Esophagus (tissue), 2 donors: ENCODE measurements at regions not wholly inside any gene's neighbourhood (a gene's known extent, or its start where the extent isn't known, plus 50 kb on each side); places are given as distances from the start of the nearest gene placed in this dataset.

ENCODE experiments used
- H3K27ac ChIP-seq, 2 donors: one replicate each; pipeline ENCODE4 v1.5.1; 2013; ENCODE audit warnings: low read depth in 2 of 2, mild to moderate bottlenecking in 2 of 2, inconsistent platforms in 1 of 2, low read length in 1 of 2, moderate library complexity in 1 of 2
- H3K27me3 ChIP-seq, 2 donors: one replicate each; pipeline ENCODE4 v1.6.1; 2013; ENCODE audit warnings: low read length in 2 of 2, control low read depth in 1 of 2, mild to moderate bottlenecking in 1 of 2; ENCODE audit not compliant: insufficient read depth in 2 of 2, control insufficient read depth in 1 of 2
- H3K36me3 ChIP-seq, 2 donors: one replicate each; pipeline ENCODE4 v1.6.1; 2013; ENCODE audit warnings: low read length in 1 of 2; ENCODE audit not compliant: control insufficient read depth in 2 of 2, insufficient read depth in 2 of 2
- H3K4me1 ChIP-seq, 2 donors: one replicate each; pipeline ENCODE4 v1.6.1; 2013; ENCODE audit warnings: low read length in 1 of 2; ENCODE audit not compliant: control insufficient read depth in 2 of 2, insufficient read depth in 2 of 2
- H3K4me3 ChIP-seq, 2 donors: one replicate each; pipeline ENCODE4 v1.5.1; 2013; ENCODE audit warnings: low read length in 2 of 2, mild to moderate bottlenecking in 2 of 2, low read depth in 1 of 2, moderate library complexity in 1 of 2
- H3K9me3 ChIP-seq, 2 donors: one replicate each; pipeline ENCODE4 v1.6.1; 2013; ENCODE audit warnings: mild to moderate bottlenecking in 2 of 2, low read depth in 1 of 2, low read length in 1 of 2, moderate library complexity in 1 of 2; ENCODE audit not compliant: control insufficient read depth in 2 of 2, insufficient read depth in 1 of 2
- WGBS, 2 donors: extraction: QIAGEN DNeasy Blood & Tissue Kit; methylation state at CpG; one replicate each; pipeline ENCODE4 v1.1.7; 2013; 5-methylcytosine and 5-hydroxymethylcytosine counted together
- donor health status: healthy with polysubstance abuse.
- donor health status: Bipolar disorder and iron deficiency.

GRCh38 chr4:181969151-181969550, 274.1 kb upstream of the TENM3 start:
- Histone ChIP-seq H3K27ac (no peak overlapping the region), H3K36me3 (no peaks in the 10 kb centered on the region), H3K27me3 (no peaks in the 10 kb centered on the region), H3K4me1 (no peaks in the 10 kb centered on the region), H3K4me3 (no peak overlapping the region), H3K9me3 (no peaks in the 10 kb centered on the region)
- WGBS, 2 donors: 88 to 93% methylated on average over 5 of the region's 5 CpGs

- WGBS, 2 donors: 67 to 74% methylated on average over 4 of the region's 4 CpGs
- no peaks in the 10 kb centered on the region for H3K36me3 ChIP-seq
- H3K4me3 ChIP-seq: no peak overlapping the region
- no peaks in the 10 kb centered on the region for H3K27me3 ChIP-seq
- H3K27ac ChIP-seq: no peak overlapping the region
- H3K9me3 ChIP-seq: no peaks in the 10 kb centered on the region
- no peaks in the 10 kb centered on the region for H3K4me1 ChIP-seq
Observed at GRCh38 chr4:181970366-181970765, 272.8 kb upstream of the TENM3 start.

GRCh38 chr4:181971411-181971810, 271.8 kb upstream of the TENM3 start:
- Histone ChIP-seq H3K27me3 (no peaks in the 10 kb centered on the region), H3K4me1 (no peaks in the 10 kb centered on the region), H3K36me3 (no peaks in the 10 kb centered on the region), H3K9me3 (no peaks in the 10 kb centered on the region), H3K27ac (no peak overlapping the region), H3K4me3 (no peak overlapping the region)
- WGBS, 2 donors: 46 to 58% methylated on average over 4 of the region's 4 CpGs

GRCh38 chr4:181971973-181972372, 271.2 kb upstream of the TENM3 start:
- Histone ChIP-seq H3K27ac (no peak overlapping the region), H3K9me3 (no peaks in the 10 kb centered on the region)
- WGBS, 2 donors: 38 to 49% methylated on average over 3 of the region's 3 CpGs

GRCh38 chr4:181976764-181977163, 266.4 kb upstream of the TENM3 start:
- H3K27me3 ChIP-seq: no peaks in the 10 kb centered on the region
- WGBS, 2 donors: 89 to 92% methylated on average over 8 of the region's 8 CpGs
- H3K4me3 ChIP-seq: no peak overlapping the region
- H3K36me3 ChIP-seq: no peaks in the 10 kb centered on the region
- H3K9me3 ChIP-seq: no peaks in the 10 kb centered on the region
- H3K4me1 ChIP-seq: no peaks in the 10 kb centered on the region
- H3K27ac ChIP-seq: no peak overlapping the region

More at GRCh38 chr4:181971973-181972372, 271.2 kb upstream of the TENM3 start:
- Histone ChIP-seq H3K4me3 (no peak overlapping the region), H3K36me3 (no peaks in the 10 kb centered on the region), H3K4me1 (no peaks in the 10 kb centered on the region), H3K27me3 (no peaks in the 10 kb centered on the region)

- no peak overlapping the region for H3K27ac ChIP-seq
- no peaks in the 10 kb centered on the region for H3K9me3 ChIP-seq
- no peaks in the 10 kb centered on the region for H3K36me3 ChIP-seq
- H3K27me3 ChIP-seq: no peaks in the 10 kb centered on the region
- no peak overlapping the region for H3K4me3 ChIP-seq
- H3K4me1 ChIP-seq: no peaks in the 10 kb centered on the region
- WGBS, 2 donors: 55 to 69% methylated on average over 2 of the region's 2 CpGs
Observed at GRCh38 chr4:181982437-181982836, 260.8 kb upstream of the TENM3 start.

GRCh38 chr4:181982856-181983255, 260.3 kb upstream of the TENM3 start:
- WGBS, 2 donors: 58 to 63% methylated on average over 6 of the region's 6 CpGs
- Histone ChIP-seq H3K9me3 (no peaks in the 10 kb centered on the region), H3K4me3 (no peak overlapping the region), H3K4me1 (no peaks in the 10 kb centered on the region), H3K27me3 (peaks cover 0 to under 1% of the 10 kb centered on the region in 2 donors), H3K36me3 (no peaks in the 10 kb centered on the region), H3K27ac (no peak overlapping the region)

- WGBS, 2 donors: 88 to 91% methylated on average over 4 of the region's 4 CpGs
- Histone ChIP-seq H3K4me1 (no peaks in the 10 kb centered on the region), H3K4me3 (no peak overlapping the region), H3K27me3 (peaks cover 0 to 4% of the 10 kb centered on the region in 2 donors), H3K27ac (no peak overlapping the region), H3K36me3 (no peaks in the 10 kb centered on the region), H3K9me3 (no peaks in the 10 kb centered on the region)
Observed at GRCh38 chr4:181987392-181987791, 255.8 kb upstream of the TENM3 start.

GRCh38 chr4:181989071-181989470, 254.1 kb upstream of the TENM3 start:
- Histone ChIP-seq H3K4me1 (no peaks in the 10 kb centered on the region), H3K9me3 (no peaks in the 10 kb centered on the region), H3K36me3 (no peaks in the 10 kb centered on the region), H3K27me3 (peaks cover 0 to 4% of the 10 kb centered on the region in 2 donors), H3K27ac (no peak overlapping the region), H3K4me3 (no peak overlapping the region)
- WGBS, 2 donors: 65 to 70% methylated on average over 3 of the region's 3 CpGs

GRCh38 chr4:181991369-181992108, 251.7 kb upstream of the TENM3 start:
- H3K4me1 ChIP-seq: no peaks in the 10 kb centered on the region
- 80 to 84% methylated on average over 7 of the region's 7 CpGs for WGBS, 2 donors
- H3K36me3 ChIP-seq: no peaks in the 10 kb centered on the region
- peaks cover 0 to 4% of the 10 kb centered on the region in 2 donors for H3K27me3 ChIP-seq
- H3K4me3 ChIP-seq: no peak overlapping the region
- no peak overlapping the region for H3K27ac ChIP-seq
- no peaks in the 10 kb centered on the region for H3K9me3 ChIP-seq
